ENCODE measurements at regions not wholly inside any gene's neighbourhood (a gene's known extent, or its start where the extent isn't known, plus 50 kb on each side); places are given as distances from the start of the nearest gene placed in this dataset.

GRCh38 chr6:138667408-138667807, 106.2 kb upstream of the CCDC28A start:
- TF ChIP-seq CTCF (conservative IDR thresholded peaks at IDR 0.05), result no peak
- no peak overlapping the region for H3K27ac Mint-ChIP-seq
- H3K79me2 ChIP-seq (ENCODE audit: insufficient read depth, low read length), result peaks cover 5% of the 10 kb centered on the region; the same call in 1 of the 2 replicates

More at GRCh38 chr6:138667408-138667807, 106.2 kb upstream of the CCDC28A start:
- Histone ChIP-seq H2BK5ac (ENCODE audit: insufficient read length, low read length) (no peak overlapping the region), H4K91ac (ENCODE audit: insufficient read length, low read depth, low read length) (no peak overlapping the region), H2BK120ac (ENCODE audit: low read depth, low read length, poor library complexity, severe bottlenecking) (no peak overlapping the region), H2BK12ac (ENCODE audit: insufficient read length, low read depth, low read length) (no peak overlapping the region), H3K14ac (ENCODE audit: insufficient read depth, low read length) (no peak overlapping the region), H2AFZ (ENCODE audit: low read length) (no peak overlapping the region), H3K56ac (ENCODE audit: insufficient read length, low read depth, low read length) (no peak overlapping the region), H2BK15ac (ENCODE audit: low read depth, low read length) (no peak overlapping the region), H3K9ac (ENCODE audit: extremely low read depth, insufficient read length, low read length) (no peak overlapping the region), H3K23ac (ENCODE audit: insufficient read length, low read depth, low read length) (no peak overlapping the region), H3K4me2 (ENCODE audit: insufficient read depth, insufficient read length, low read length) (no peak overlapping the region), H3T11ph (ENCODE audit: low read length) (no peak overlapping the region), H3K23me2 (ENCODE audit: insufficient read length, low read depth, low read length, poor library complexity, severe bottlenecking) (no peaks in the 10 kb centered on the region), H3K27ac (ENCODE audit: insufficient read length, low read depth, low read length) (no peak overlapping the region), H4K5ac (ENCODE audit: insufficient read length, low read depth, low read length) (no peak overlapping the region), H3K27me3 (ENCODE audit: insufficient read depth, low read length) (no peaks in the 10 kb centered on the region), H3K4me1 (ENCODE audit: insufficient read depth, low read length) (no peaks in the 10 kb centered on the region), H4K8ac (replicated peaks; ENCODE audit: insufficient read length, low read depth, low read length) (no peak overlapping the region), H2AK5ac (ENCODE audit: insufficient read length, low read length) (no peak overlapping the region), H4K20me1 (ENCODE audit: control insufficient read depth, insufficient read depth, insufficient read length) (no peaks in the 10 kb centered on the region), H3K9me3 (ENCODE audit: control insufficient read depth, low read depth, low read length) (no peaks in the 10 kb centered on the region), H3K18ac (ENCODE audit: insufficient read length, low read depth, low read length) (no peak overlapping the region), H2BK20ac (ENCODE audit: low read depth, low read length, poor library complexity, severe bottlenecking) (no peak overlapping the region), H3K4ac (ENCODE audit: low read depth, low read length) (no peak overlapping the region), H3K79me1 (ENCODE audit: insufficient read depth, low read depth, low read length, poor library complexity, severe bottlenecking) (peaks cover 6% of the 10 kb centered on the region)
- no CpG with 5 or more reads among the region's 1 CpG for WGBS (ENCODE audit: extremely low coverage, insufficient read length, low lambda C conversion rate)
- DNase-seq, result no peak
- no peaks in the 10 kb centered on the region for H3K27me3 Mint-ChIP-seq (ENCODE audit: low read depth)
- H3K4me3 Mint-ChIP-seq, result no peak overlapping the region
- H3K36me3 Mint-ChIP-seq (ENCODE audit: insufficient read depth in 1 of 3, low read depth in 3 of 3), result no peaks in the 10 kb centered on the region
- no peaks in the 10 kb centered on the region for H3K9me3 Mint-ChIP-seq
- H3K4me1 Mint-ChIP-seq, result peaks cover 15 to 19% of the 10 kb centered on the region in 2 experiments
